Left ventricle myocardium superior (tissue), 1 donor: ENCODE measurements at regions not wholly inside any gene's neighbourhood (a gene's known extent, or its start where the extent isn't known, plus 50 kb on each side); places are given as distances from the start of the nearest gene placed in this dataset.
"Not testable (repeated sequence)": the region's sequence is repeated elsewhere in the genome, so short reads cannot be mapped to it uniquely, and the experiment has no call there.

Source experiments
- ATAC-seq: fragments of 200-7000 bp; cut with Tn5 transposase; one replicate; pipeline ENCODE4 v1.9.1; 2020; ENCODE audit warnings: mild to moderate bottlenecking, moderate library complexity
- DNase-seq: peaks from one replicate; pipeline ENCODE4 v3.0.0-alpha.2; 2020
- intact Hi-C: fragments of 100-400 bp; cut with micrococcal nuclease; formaldehyde crosslinking; loops from one replicate; pipeline ENCODE4 v1.11.0; 2022
- donor health status: DM: no; HTN: yes; CAD: no; lungs with severe emphysema.

GRCh38 chr6:157727629-157728182 lies 95.3 kb upstream of the SNX9 start:
- intact Hi-C loops, result no loop called here
- DNase-seq (no peak), ATAC-seq (no peak)

GRCh38 chr6:157728183-157728881 lies 94.7 kb upstream of the SNX9 start:
- intact Hi-C loops, result no loop called here
- DNase-seq (no peak), ATAC-seq (no peak)

- DNase-seq, result no peak
- intact Hi-C loops, result no loop called here
- no peak for ATAC-seq
These were observed 91.8 kb upstream of the SNX9 start for GRCh38 chr6:157731221-157731620.

- no peak for DNase-seq
These were observed 91.0 kb upstream of the SNX9 start for GRCh38 chr6:157732007-157732406.

GRCh38 chr6:157732416-157733161 lies 90.5 kb upstream of the SNX9 start:
- intact Hi-C loops, result no loop called here
- no peak for ATAC-seq
- DNase-seq, result no peak

More at GRCh38 chr6:157732007-157732406, 91.0 kb upstream of the SNX9 start:
- ATAC-seq, result no peak
- intact Hi-C loops, result no loop called here

- intact Hi-C loops, ATAC-seq, DNase-seq: not testable (repeated sequence)
These were observed 86.5 kb upstream of the SNX9 start for GRCh38 chr6:157736555-157736954.

- intact Hi-C loops, result no loop called here
- DNase-seq (no peak), ATAC-seq (peak; percentile 23)
These were observed 81.6 kb upstream of the SNX9 start for GRCh38 chr6:157741321-157741947.

GRCh38 chr6:157741948-157742556 lies 81.0 kb upstream of the SNX9 start:
- intact Hi-C loops, result no loop called here
- DNase-seq, result peak; percentile 44

GRCh38 chr6:157744102-157744601 lies 78.9 kb upstream of the SNX9 start:
- ATAC-seq (no peak), DNase-seq (no peak)
- intact Hi-C loops, result no loop called here

More at GRCh38 chr6:157741948-157742556, 81.0 kb upstream of the SNX9 start:
- ATAC-seq, result peak; percentile 94

GRCh38 chr6:157746897-157747296 lies 76.1 kb upstream of the SNX9 start:
- ATAC-seq, result no peak
- DNase-seq, result no peak
- intact Hi-C loops, result no loop called here

- ATAC-seq (no peak), DNase-seq (no peak)
- intact Hi-C loops, result no loop called here
These were observed 75.7 kb upstream of the SNX9 start for GRCh38 chr6:157747370-157747769.

GRCh38 chr6:157748839-157749571 lies 74.0 kb upstream of the SNX9 start:
- DNase-seq (no peak), ATAC-seq (no peak)
- intact Hi-C loops, result no loop called here

- ATAC-seq, DNase-seq: not testable (repeated sequence)
- intact Hi-C loops, result loop anchor here (10.0 kb wide), 1 partner anchor 134 kb away; no protein-coding TSS in a partner anchor
These were observed 72.1 kb upstream of the SNX9 start for GRCh38 chr6:157750973-157751372.

GRCh38 chr6:157751547-157752200 lies 71.4 kb upstream of the SNX9 start:
- no peak for ATAC-seq

GRCh38 chr6:157752879-157753278 lies 70.2 kb upstream of the SNX9 start:
- intact Hi-C loops, result loop anchor here (10.0 kb wide), 1 partner anchor 132 kb away; no protein-coding TSS in a partner anchor
- not testable (repeated sequence) for DNase-seq, ATAC-seq

More at GRCh38 chr6:157751547-157752200, 71.4 kb upstream of the SNX9 start:
- intact Hi-C loops, result loop anchor here (10.0 kb wide), 1 partner anchor 133 kb away; no protein-coding TSS in a partner anchor
- DNase-seq, result no peak

- intact Hi-C loops, result loop anchor here (10.0 kb wide), 1 partner anchor 132 kb away; no protein-coding TSS in a partner anchor
- ATAC-seq (no peak), DNase-seq (no peak)
These were observed 69.8 kb upstream of the SNX9 start for GRCh38 chr6:157753291-157753690.

- not testable (repeated sequence) for ATAC-seq, DNase-seq
- intact Hi-C loops, result loop anchor here (10.0 kb wide), 1 partner anchor 131 kb away; no protein-coding TSS in a partner anchor
These were observed 69.2 kb upstream of the SNX9 start for GRCh38 chr6:157753801-157754200.

GRCh38 chr6:157754351-157754750 lies 68.7 kb upstream of the SNX9 start:
- DNase-seq (no peak), ATAC-seq (no peak)
- intact Hi-C loops, result loop anchor here (10.0 kb wide), 1 partner anchor 130 kb away; no protein-coding TSS in a partner anchor
